Erythroblast (primary cell): ENCODE measurements at regions not wholly inside any gene's neighbourhood (a gene's known extent, or its start where the extent isn't known, plus 50 kb on each side); places are given as distances from the start of the nearest gene placed in this dataset.
"Not testable (repeated sequence)": the region's sequence is repeated elsewhere in the genome, so short reads cannot be mapped to it uniquely, and the experiment has no call there.

Experiments
- DNase-seq, 2 experiments: peaks; one replicate each; lab custom pipeline; 2025; lab: John Stamatoyannopoulos, UW
- GATA1 ChIP-seq: IDR thresholded peaks from 2 replicates; pipeline ENCODE4 v1.6.1; 2011; ENCODE audit warnings: low read depth, mild to moderate bottlenecking, control low read depth, low read length, moderate library complexity
- POLR2A ChIP-seq: IDR thresholded peaks from 2 replicates; pipeline ENCODE4 v1.6.1; 2011; ENCODE audit warnings: mild to moderate bottlenecking, low read length

DNA sequence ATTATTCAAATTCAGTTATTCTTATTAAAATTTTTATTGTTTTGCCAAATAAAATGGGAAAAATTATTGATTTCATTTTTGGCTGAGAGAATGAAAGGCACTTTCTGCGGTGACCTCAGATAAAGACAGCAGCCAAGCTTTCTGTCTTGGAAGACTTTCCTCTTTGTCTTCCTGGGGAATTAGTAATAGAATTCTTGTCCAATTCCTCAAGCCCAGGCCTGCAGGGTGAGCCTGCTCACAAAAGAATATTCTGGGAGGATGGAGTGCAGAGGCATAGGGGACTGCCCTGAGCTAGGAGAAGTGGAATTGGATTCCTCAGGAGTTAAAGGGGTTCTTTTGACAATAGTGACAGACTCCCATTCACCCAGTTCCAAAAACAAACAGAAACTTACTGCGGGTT is 614.5 kb upstream of the ADGRL2 start:
- no peak for DNase-seq
- no peak for TF ChIP-seq POLR2A
- TF ChIP-seq GATA1, result no peak

DNA sequence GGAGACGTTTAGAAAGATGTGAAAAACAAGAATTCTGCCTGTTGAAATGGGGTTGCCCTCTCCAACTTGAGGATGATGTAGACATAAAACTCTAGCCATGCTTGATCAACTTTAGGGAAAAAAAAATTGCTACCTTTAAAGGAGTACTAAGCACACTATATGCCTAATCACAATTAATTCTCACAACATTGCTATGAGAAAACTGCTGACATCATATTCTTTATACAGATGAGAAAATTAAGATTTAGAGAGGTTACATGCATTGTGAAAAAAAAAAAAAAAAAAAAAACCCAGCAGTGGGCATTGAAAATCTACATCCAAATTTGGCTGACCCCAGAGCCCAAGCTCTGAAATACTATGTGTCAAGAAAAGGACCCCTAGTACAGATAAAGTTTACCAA is 617.2 kb upstream of the ADGRL2 start:
- no peak for TF ChIP-seq POLR2A
- TF ChIP-seq GATA1, result no peak
- DNase-seq, result no peak

DNA sequence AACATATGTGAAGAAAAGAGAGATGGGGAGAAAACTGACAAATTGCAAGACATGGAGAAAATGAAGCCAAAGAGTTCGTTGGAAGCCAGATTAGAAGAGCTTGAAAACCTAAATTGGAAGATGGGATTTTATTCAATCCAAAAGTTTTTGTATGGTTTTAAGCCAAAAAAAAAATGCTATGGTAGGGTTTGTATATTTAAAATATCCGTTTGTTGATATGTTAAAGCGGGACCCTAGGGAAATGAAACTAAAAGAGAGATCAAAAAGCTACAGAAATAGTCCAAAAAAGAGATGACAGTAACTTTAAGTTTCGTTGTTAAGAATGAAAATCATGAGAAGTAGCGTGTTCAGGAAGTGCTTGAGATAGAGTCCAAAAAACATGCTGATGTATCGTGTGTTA is 617.7 kb upstream of the ADGRL2 start:
- DNase-seq, result no peak
- TF ChIP-seq POLR2A (no peak), GATA1 (no peak)

DNA sequence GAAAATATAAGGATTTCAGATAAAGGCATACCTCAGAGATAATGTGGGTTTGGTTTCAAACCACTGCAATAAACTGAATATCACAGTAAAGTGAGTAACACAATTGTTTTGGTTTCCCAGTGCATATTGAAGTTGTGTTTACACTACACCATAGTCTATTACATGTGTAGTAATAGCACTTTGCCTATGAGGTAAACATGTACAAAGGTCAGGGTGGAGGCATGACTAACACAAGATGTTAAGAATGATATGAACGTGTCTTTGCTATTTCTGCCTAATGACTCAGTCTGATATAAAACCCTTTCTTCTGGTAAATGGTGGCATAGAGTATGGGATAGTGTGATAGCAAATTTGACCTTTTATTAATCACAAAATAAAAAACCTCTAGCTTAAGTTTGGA is 621.5 kb upstream of the ADGRL2 start:
- TF ChIP-seq GATA1, result no peak
- no peak for TF ChIP-seq POLR2A
- peak; percentile 81 to 86 for DNase-seq

DNA sequence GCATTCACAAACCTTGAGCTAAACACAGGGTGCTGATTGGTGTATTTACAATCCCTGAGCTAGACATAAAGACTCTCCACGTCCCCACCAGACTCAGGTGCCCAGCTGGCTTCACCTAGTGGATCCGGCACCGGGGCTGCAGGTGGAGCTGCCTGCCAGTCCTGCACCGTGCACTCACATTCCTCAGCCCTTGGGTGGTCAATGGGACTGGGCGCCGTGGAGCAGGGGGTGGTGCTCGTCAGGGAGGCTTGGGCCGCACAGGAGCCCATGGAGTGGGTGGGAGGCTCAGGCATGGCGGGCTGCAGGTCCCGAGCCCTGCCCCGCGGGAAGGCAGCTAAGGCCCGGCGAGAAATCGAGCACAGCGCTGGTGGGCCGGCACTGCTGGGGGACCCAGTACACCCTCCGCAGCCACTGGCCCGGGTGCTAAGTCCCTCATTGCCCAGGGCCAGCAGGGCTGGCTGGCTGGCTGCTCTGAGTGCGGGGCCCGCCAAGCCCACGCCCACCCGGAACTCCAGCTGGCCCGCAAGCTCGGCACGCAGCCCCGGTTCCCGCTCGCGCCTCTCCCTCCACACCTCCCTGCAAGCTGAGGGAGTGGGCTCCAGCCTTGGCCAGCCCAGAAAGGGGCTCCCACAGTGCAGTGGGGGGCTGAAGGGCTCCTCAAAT is 622.2 kb upstream of the ADGRL2 start:
- DNase-seq, result not testable (repeated sequence)

DNA sequence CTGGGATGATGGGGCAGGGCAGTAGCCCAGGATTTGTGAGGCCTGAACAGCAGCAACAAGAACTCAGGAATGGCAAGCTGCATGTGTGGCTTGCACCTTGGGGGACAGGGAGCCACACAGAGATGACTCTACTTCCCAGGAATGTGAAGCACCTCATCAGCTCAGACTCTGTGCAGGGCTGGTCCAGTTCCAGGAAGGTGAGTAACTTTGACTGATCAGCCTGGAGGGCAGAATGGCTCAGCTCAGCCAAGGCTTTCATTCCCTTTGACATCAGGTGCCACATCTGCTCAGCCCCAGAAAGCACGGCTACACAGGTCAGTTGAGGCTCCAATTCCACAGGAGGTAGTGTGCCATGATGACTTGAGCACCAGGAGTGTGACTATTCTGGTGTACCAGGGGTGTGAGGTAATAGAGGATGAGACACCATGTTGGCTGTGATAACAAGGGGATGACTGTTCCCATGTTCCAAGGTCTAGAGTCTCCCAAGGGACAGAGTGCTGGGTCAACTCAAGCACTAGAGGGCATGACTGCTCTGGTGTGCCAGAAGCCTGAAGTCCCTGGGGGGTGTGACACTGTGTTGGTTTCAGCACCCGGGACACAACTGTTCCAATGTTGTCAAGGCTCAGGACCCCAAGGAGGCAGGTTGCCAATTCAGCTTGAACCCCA is 625.8 kb upstream of the ADGRL2 start:
- peak in 1 of 2 experiments; percentile 25 for DNase-seq
- TF ChIP-seq POLR2A (no peak), GATA1 (no peak)

DNA sequence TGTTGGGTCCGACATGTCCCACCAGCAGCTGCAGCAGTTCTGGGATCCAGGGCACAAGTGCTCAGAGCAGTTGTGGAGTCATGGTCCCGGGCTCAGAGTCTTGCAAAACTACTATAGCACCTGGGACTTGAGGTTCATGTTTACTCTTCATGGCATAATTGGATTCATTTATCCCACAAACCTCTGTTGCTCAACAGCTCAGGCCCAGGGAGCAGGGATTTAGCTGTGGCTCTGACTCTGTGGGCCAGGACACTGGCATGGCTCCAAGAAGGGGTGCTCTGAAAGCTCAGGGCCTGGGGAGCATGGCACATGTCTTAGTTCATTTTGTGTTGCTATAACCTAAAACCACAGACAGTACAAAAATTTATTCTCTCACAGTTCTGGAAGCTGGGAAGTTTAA is 626.7 kb upstream of the ADGRL2 start:
- no peak for DNase-seq
- TF ChIP-seq GATA1 (no peak), POLR2A (no peak)

DNA sequence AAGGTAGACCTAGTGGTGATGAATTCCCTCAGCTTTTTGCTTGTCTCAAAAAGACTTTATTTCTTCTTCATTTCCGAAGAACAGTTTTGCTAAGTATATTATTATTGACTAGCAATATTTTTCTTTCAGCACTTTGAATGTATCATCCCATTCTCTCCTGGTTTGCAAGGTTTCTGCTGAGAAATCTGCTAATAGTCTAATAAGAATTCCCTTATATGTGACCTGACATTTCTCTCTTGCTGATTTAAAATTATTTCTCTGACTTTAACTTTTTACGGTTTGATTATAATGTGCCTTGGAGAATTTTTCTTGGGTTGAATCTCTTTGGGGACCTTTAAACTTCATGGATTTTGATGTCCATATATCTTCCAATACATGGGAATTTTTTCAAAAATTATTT is 628.3 kb upstream of the ADGRL2 start:
- TF ChIP-seq POLR2A (no peak), GATA1 (no peak)
- DNase-seq, result no peak

DNA sequence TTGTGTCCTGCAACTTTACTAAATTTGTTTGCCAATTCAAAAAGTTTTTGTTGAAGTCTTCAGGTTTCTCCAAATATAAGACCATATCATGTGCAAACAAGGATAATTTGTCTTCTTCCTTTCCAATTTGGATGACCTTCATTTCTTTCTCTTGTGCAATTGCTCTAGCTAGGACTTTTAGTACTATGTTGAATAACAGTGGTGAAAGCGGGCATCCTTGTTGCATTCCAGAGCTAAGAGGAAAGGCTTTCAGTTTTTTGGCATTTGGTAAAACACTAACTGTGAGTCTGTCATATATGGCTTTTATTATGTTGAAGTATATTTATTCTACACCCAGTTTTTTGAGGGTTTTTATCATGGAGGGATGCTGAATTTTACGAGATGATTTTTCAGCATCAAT is 630.0 kb upstream of the ADGRL2 start:
- TF ChIP-seq POLR2A (no peak), GATA1 (no peak)
- no peak for DNase-seq

DNA sequence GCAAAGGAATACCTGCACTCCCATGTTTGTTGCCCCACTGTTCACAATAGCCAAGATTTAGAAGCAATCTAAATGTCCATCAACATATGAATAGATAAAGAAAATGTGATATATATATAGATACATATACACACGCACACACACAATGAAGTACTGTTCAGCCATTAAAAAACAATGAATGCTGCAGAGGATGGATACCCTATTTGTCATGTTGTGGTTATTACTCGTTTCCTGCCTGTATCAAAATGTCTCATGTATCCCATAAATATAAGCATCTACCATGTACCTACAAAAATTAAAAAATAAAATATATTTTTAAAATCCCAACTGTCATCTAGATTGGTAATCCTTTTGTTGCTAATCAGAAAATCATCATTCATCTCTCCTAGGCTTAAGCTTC is 634.8 kb upstream of the ADGRL2 start:
- no peak for DNase-seq
- TF ChIP-seq POLR2A (no peak), GATA1 (no peak)

DNA sequence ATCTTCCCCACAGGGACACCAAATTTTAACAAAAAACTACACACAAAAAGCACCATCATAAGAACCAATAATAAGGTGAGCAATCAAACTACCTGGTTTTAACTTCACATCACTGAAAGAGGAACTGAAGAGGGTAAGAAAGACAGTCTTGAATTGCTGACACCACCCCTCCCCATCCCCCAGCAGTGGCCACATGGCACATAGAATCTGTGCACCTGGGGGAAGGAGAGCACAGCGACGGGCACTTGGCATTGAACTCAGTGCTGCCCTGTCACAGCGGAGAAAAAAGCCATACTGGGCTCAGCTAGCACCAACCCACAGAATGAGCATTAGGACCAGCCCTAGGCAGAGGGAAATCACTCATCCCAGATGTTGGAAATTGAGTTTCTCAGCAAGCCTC is 640.0 kb upstream of the ADGRL2 start:
- TF ChIP-seq GATA1, result no peak
- no peak for TF ChIP-seq POLR2A

DNA sequence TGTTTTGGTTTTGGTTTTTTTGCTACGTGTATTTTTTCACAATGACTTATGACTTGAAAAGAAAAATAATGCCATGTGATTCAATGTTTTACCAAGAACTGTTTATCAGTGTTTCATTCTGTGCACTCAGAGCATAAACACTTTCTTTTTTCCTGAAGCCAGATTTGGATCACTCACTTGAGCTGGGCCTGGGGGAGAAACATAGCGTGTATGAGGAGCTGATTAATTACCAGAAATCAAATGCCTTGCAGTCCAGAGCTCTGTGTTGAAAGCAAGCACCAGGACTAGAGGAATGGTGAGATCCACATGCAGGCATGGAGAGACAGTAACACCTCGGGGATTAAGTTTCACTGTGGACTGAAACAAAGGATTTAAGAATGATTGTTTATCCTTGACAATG is 642.1 kb upstream of the ADGRL2 start:
- TF ChIP-seq GATA1 (no peak), POLR2A (no peak)
- DNase-seq, result no peak

More for the DNA sequence above, 640.0 kb upstream of the ADGRL2 start:
- no peak for DNase-seq

DNA sequence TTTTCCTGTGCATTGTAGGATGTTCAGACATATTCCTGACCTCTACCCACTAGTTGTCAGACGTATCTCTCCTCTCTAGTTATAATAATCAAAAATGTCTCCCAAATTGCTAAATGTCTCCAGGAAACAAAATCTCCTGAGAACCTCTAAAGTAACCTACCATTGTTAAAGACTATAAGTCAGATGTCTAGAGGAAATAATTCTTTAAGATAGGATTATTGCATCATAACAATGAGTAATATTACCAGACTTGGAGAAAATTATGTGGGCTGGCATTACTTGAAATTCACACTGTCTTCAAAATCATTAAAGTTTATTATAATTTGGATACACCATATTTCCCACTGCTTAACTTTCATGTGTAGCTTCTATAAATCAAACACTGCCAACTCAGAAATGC is 643.0 kb upstream of the ADGRL2 start:
- no peak for DNase-seq
- TF ChIP-seq GATA1, result no peak
- TF ChIP-seq POLR2A, result no peak

DNA sequence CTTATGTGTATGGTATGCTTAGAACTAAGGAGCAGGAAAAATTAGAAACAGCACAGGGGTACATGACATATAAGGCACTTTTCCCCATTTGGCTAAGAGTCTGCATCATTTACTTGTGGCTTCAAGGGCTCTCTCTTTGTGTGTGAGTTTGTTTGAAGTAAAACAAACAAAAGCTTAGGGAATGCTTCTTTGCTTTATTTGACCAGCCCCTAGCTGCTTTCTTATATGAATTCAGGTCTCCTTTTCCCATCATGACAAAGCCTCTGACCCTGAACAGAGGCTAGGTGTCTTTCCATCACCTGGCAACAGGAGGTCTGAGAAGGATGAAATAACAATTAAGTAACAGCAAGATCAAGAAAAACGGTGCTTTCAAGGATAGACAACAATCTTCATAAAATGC is 643.8 kb upstream of the ADGRL2 start:
- no peak for DNase-seq
- no peak for TF ChIP-seq GATA1

DNA sequence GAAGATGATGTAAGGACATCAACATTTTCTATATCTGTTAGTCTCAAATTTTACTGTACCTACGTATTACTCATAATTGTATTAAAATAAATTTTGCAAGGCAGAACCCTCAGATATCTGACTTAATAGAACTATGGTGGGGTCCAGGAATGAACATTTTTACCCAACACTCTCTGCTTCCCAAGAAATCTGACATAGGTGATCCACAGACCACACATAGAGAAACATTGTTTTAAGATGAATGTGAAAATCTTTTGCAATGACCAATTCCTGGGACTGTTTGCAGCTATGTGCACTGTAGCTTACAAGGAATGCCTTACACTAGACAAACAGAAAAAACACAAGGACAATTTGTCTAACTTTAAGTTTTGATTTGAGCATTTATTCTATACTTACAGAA is 645.6 kb upstream of the ADGRL2 start:
- no peak for DNase-seq
- TF ChIP-seq GATA1, result no peak
- TF ChIP-seq POLR2A, result no peak

DNA sequence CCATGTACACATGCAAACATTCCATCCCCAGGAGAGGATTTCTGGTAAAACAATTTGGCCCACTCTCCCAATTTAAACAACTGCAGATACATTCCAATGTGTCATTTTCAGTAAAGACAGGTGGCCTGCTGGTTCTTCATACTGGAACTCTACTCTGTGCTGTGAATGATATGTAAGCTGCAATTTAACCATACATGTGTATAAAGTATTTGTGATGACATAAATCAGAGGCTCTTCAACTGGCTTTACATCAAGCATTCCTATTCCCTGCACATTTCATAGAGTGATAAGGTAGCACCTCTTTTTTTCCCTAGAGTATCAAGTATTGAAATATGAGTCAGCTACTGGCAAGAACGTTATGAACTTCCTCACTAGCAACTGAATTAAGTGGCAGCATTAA is 649.5 kb upstream of the ADGRL2 start:
- no peak for TF ChIP-seq POLR2A
- TF ChIP-seq GATA1, result no peak
- no peak for DNase-seq
